Gastroesophageal sphincter (tissue), 4 donors: ENCODE measurements at regions not wholly inside any gene's neighbourhood (a gene's known extent, or its start where the extent isn't known, plus 50 kb on each side); places are given as distances from the start of the nearest gene placed in this dataset.

Experiments
- ATAC-seq: fragments of 150-250 bp; one replicate; pipeline ENCODE4 v1.9.1; 2016; ENCODE audit warnings: mild to moderate bottlenecking, moderate library complexity
- H3K27ac ChIP-seq, 4 donors: fragments of 200-600 bp; sonication (generic) in 3 of 4; 1 replicate in 3 of 4; 2 replicates in 1 of 4; pipeline ENCODE4 v1.5.1; 2016 to 2019
- H3K27me3 ChIP-seq: fragments of 200-600 bp; sonication (generic); one replicate; pipeline ENCODE4 v1.5.1; 2019
- H3K36me3 ChIP-seq, 2 donors: fragments of 200-600 bp; sonication (generic); one replicate each; pipeline ENCODE4 v1.5.1; 2019; ENCODE audit warnings: control low read depth in 1 of 2
- H3K4me1 ChIP-seq, 3 donors: fragments of 200-600 bp; sonication (generic); 1 replicate in 2 of 3; 2 replicates in 1 of 3; pipeline ENCODE4 v1.5.1; 2016 to 2019; ENCODE audit warnings: control low read depth in 2 of 3
- H3K4me3 ChIP-seq, 2 donors: fragments of 200-600 bp; sonication (generic); one replicate each; pipeline ENCODE4 v1.5.1; 2019; ENCODE audit warnings: mild to moderate bottlenecking in 1 of 2, moderate library complexity in 1 of 2
- H3K9me3 ChIP-seq, 3 donors: fragments of 200-600 bp; sonication (generic); one replicate each; pipeline ENCODE4 v1.5.1; 2017 to 2019; ENCODE audit warnings: control low read depth in 2 of 3
- CTCF ChIP-seq, 4 experiments: fragments of 200-600 bp in 2 of 4; fragments of 450-650 bp in 2 of 4; sonication (generic) in 1 of 4; IDR thresholded peaks; one replicate each; pipeline ENCODE4 v1.5.1; 2017 to 2019; ENCODE audit warnings: antibody characterized with exemption in 4 of 4, mild to moderate bottlenecking in 2 of 4, moderate library complexity in 2 of 4
- EP300 ChIP-seq: sonication (generic); formaldehyde crosslinking; IDR thresholded peaks from one replicate; pipeline ENCODE4 v1.6.1; 2017; ENCODE audit warnings: antibody characterized with exemption, mild to moderate bottlenecking
- POLR2A ChIP-seq, 2 donors: fragments of 450-650 bp; IDR thresholded peaks; one replicate each; pipeline ENCODE4 v1.6.1; 2017; ENCODE audit warnings: antibody characterized with exemption in 2 of 2, mild to moderate bottlenecking in 2 of 2, moderate library complexity in 1 of 2
- POLR2AphosphoS5 ChIP-seq: sonication (generic); formaldehyde crosslinking; IDR thresholded peaks from one replicate; pipeline ENCODE4 v1.6.1; 2017; ENCODE audit warnings: antibody characterized with exemption
- WGBS, 2 donors: methylation state at CpG; one replicate each; pipeline ENCODE4 v1.1.5; 2018; ENCODE audit warnings: low coverage in 1 of 2; 5-methylcytosine and 5-hydroxymethylcytosine counted together

- Histone ChIP-seq H3K4me3 (no peak overlapping the region), H3K27me3 (no peaks in the 10 kb centered on the region), H3K36me3 (no peaks in the 10 kb centered on the region), H3K9me3 (no peaks in the 10 kb centered on the region), H3K27ac (no peak overlapping the region), H3K4me1 (no peaks in the 10 kb centered on the region)
- ATAC-seq: no peak
- TF ChIP-seq POLR2A (IDR thresholded peaks at IDR 0.05) (no peak), POLR2AphosphoS5 (no peak), CTCF (IDR thresholded peaks at IDR 0.05) (no peak), EP300 (no peak)
- WGBS, 2 donors: 92 to 100% methylated on average over 2 of the region's 8 CpGs
Measured at GRCh38 chr6:44676246-44676790, 288.8 kb downstream of the CDC5L start.

- H3K4me3 ChIP-seq: no peak overlapping the region
- no peak overlapping the region for H3K27ac ChIP-seq
- no peaks in the 10 kb centered on the region for H3K9me3 ChIP-seq
- no peaks in the 10 kb centered on the region for H3K4me1 ChIP-seq
- H3K27me3 ChIP-seq: no peaks in the 10 kb centered on the region
- no peaks in the 10 kb centered on the region for H3K36me3 ChIP-seq
- no peak for TF ChIP-seq CTCF (IDR thresholded peaks at IDR 0.05)
- TF ChIP-seq POLR2A (IDR thresholded peaks at IDR 0.05): no peak
- TF ChIP-seq EP300: no peak
- TF ChIP-seq POLR2AphosphoS5: no peak
- WGBS, 2 donors: 85 to 100% methylated on average over 1 to 4 of the region's 9 CpGs
- ATAC-seq: no peak
Measured at GRCh38 chr6:44676826-44677433, 289.4 kb downstream of the CDC5L start.

- no peaks in the 10 kb centered on the region for H3K4me1 ChIP-seq
- TF ChIP-seq EP300 (no peak), CTCF (IDR thresholded peaks at IDR 0.05) (no peak), POLR2A (IDR thresholded peaks at IDR 0.05) (no peak), POLR2AphosphoS5 (no peak)
- H3K27ac ChIP-seq: no peak overlapping the region
- no peak for ATAC-seq
- no peaks in the 10 kb centered on the region for H3K36me3 ChIP-seq
- H3K4me3 ChIP-seq: no peak overlapping the region
- H3K27me3 ChIP-seq: no peaks in the 10 kb centered on the region
- H3K9me3 ChIP-seq: no peaks in the 10 kb centered on the region
- 80 to 100% methylated on average over 2 to 4 of the region's 9 CpGs for WGBS, 2 donors
Measured at GRCh38 chr6:44678252-44678935, 290.9 kb downstream of the CDC5L start.

- Histone ChIP-seq H3K4me1 (no peaks in the 10 kb centered on the region), H3K27me3 (no peaks in the 10 kb centered on the region), H3K36me3 (no peaks in the 10 kb centered on the region), H3K4me3 (no peak overlapping the region), H3K9me3 (no peaks in the 10 kb centered on the region), H3K27ac (no peak overlapping the region)
- no peak for ATAC-seq
- 70 to 83% methylated on average over 5 to 6 of the region's 6 CpGs for WGBS, 2 donors
- TF ChIP-seq EP300 (no peak), CTCF (IDR thresholded peaks at IDR 0.05) (no peak), POLR2A (IDR thresholded peaks at IDR 0.05) (no peak), POLR2AphosphoS5 (no peak)
Measured at GRCh38 chr6:44679438-44680201, 292.1 kb downstream of the CDC5L start.
